WTC11 (cell line): ENCODE measurements at regions not wholly inside any gene's neighbourhood (a gene's known extent, or its start where the extent isn't known, plus 50 kb on each side); places are given as distances from the start of the nearest gene placed in this dataset.

Experiments
- ARID4B ChIP-seq: sonication (generic); formaldehyde crosslinking; IDR thresholded peaks from 2 replicates; pipeline ENCODE4 v1.8.0; 2023; ENCODE audit warnings: missing genetic modification reagents, mild to moderate bottlenecking, borderline replicate concordance
- CTCF ChIP-seq: fragments of 200-600 bp; IDR thresholded peaks from 2 replicates; pipeline ENCODE4 v1.8.0; 2022; ENCODE audit warnings: antibody characterized with exemption
- KAT7 ChIP-seq: sonication (generic); formaldehyde crosslinking; IDR thresholded peaks from 2 replicates; pipeline ENCODE4 v1.8.1; 2023; ENCODE audit warnings: missing genetic modification reagents, mild to moderate bottlenecking, borderline replicate concordance
- NFYB ChIP-seq: sonication (generic); formaldehyde crosslinking; conservative IDR thresholded peaks from 2 replicates; pipeline ENCODE4 v1.8.0; 2022; ENCODE audit warnings: low read depth, missing genetic modification reagents
- PRDM15 ChIP-seq: sonication (generic); formaldehyde crosslinking; IDR thresholded peaks from 2 replicates; pipeline ENCODE4 v1.8.0; 2022; ENCODE audit warnings: missing genetic modification reagents
- SP1 ChIP-seq: sonication (generic); formaldehyde crosslinking; conservative IDR thresholded peaks from 2 replicates; pipeline ENCODE4 v1.8.1; 2022; ENCODE audit warnings: missing genetic modification reagents
- USF1 ChIP-seq: sonication (generic); formaldehyde crosslinking; IDR thresholded peaks from 2 replicates; pipeline ENCODE4 v1.8.0; 2022; ENCODE audit warnings: mild to moderate bottlenecking, missing genetic modification reagents
- USF2 ChIP-seq: sonication (generic); formaldehyde crosslinking; IDR thresholded peaks from 2 replicates; pipeline ENCODE4 v1.8.1; 2023; ENCODE audit warnings: mild to moderate bottlenecking, missing genetic modification reagents, moderate library complexity
- ZBTB21 ChIP-seq: sonication (generic); formaldehyde crosslinking; IDR thresholded peaks from 2 replicates; pipeline ENCODE4 v1.8.1; 2023; ENCODE audit warnings: mild to moderate bottlenecking, missing genetic modification reagents, borderline replicate concordance
- ZBTB43 ChIP-seq: sonication (generic); formaldehyde crosslinking; IDR thresholded peaks from 2 replicates; pipeline ENCODE4 v1.8.1; 2023; ENCODE audit warnings: mild to moderate bottlenecking, missing genetic modification reagents
- ZNF138 ChIP-seq: sonication (generic); formaldehyde crosslinking; conservative IDR thresholded peaks from 2 replicates; pipeline ENCODE4 v1.8.1; 2022; ENCODE audit warnings: mild to moderate bottlenecking, moderate library complexity, missing genetic modification reagents

- TF ChIP-seq CTCF (no peak), KAT7 (CRISPR knock-in tag) (no peak), ARID4B (CRISPR knock-in tag) (no peak), PRDM15 (CRISPR knock-in tag) (no peak), ZNF138 (CRISPR knock-in tag) (no peak), ZBTB21 (CRISPR knock-in tag) (no peak), SP1 (CRISPR knock-in tag) (no peak), NFYB (CRISPR knock-in tag) (no peak), ZBTB43 (CRISPR knock-in tag) (no peak), USF2 (CRISPR knock-in tag) (no peak), USF1 (CRISPR knock-in tag) (no peak)
Measured at GRCh38 chr2:30311711-30312110, 80.4 kb downstream of the LBH start.
